ENCODE measurements at regions not wholly inside any gene's neighbourhood (a gene's known extent, or its start where the extent isn't known, plus 50 kb on each side); places are given as distances from the start of the nearest gene placed in this dataset.

DNA sequence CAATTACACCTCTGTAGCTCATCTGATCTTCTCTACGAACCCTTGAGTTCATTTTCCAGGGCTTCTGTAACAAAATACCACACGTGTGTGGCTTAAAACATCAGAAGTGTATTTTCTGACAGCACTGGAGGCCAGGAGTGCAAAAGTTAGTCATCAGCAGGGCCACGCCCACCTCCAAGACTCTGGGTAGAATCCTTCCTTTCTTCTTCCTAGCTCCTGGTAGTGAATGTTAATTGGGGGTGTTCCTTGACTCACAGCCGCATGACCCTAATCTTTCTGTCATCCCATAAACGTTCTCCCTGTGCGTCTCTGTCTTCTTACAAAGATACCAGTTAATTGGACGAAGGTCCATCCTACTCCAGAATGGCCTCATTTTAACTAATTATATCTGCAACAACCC lies 115.0 kb downstream of the TRIML1 start:
- DNase-seq (ENCODE audit: low spot score): no peak
- in situ Hi-C loops (cut with MboI; ENCODE audit: low sequenced_read_pairs, unreplicated experiment): no loop called here

GRCh38 chr4:188262464-188262863 lies 123.2 kb downstream of the TRIML1 start:
- in situ Hi-C loops (cut with MboI; ENCODE audit: low sequenced_read_pairs, unreplicated experiment): no loop called here
- no peak for DNase-seq (ENCODE audit: low spot score)

More for the DNA sequence above, 115.0 kb downstream of the TRIML1 start:
- TF ChIP-seq, protein P1, sequence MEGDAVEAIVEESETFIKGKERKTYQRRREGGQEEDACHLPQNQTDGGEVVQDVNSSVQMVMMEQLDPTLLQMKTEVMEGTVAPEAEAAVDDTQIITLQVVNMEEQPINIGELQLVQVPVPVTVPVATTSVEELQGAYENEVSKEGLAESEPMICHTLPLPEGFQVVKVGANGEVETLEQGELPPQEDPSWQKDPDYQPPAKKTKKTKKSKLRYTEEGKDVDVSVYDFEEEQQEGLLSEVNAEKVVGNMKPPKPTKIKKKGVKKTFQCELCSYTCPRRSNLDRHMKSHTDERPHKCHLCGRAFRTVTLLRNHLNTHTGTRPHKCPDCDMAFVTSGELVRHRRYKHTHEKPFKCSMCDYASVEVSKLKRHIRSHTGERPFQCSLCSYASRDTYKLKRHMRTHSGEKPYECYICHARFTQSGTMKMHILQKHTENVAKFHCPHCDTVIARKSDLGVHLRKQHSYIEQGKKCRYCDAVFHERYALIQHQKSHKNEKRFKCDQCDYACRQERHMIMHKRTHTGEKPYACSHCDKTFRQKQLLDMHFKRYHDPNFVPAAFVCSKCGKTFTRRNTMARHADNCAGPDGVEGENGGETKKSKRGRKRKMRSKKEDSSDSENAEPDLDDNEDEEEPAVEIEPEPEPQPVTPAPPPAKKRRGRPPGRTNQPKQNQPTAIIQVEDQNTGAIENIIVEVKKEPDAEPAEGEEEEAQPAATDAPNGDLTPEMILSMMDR (IDR thresholded peaks at IDR 0.05; ENCODE audit: borderline replicate concordance, control extremely low read depth, extremely low read depth, insufficient read depth, missing control alignments): no peak

GRCh38 chr4:188263321-188263720 lies 124.1 kb downstream of the TRIML1 start:
- in situ Hi-C loops (cut with MboI; ENCODE audit: low sequenced_read_pairs, unreplicated experiment): no loop called here

More at GRCh38 chr4:188262464-188262863, 123.2 kb downstream of the TRIML1 start:
- TF ChIP-seq, protein P1 (IDR thresholded peaks at IDR 0.05; ENCODE audit: borderline replicate concordance, control extremely low read depth, extremely low read depth, insufficient read depth, missing control alignments): no peak

GRCh38 chr4:188266386-188266785 lies 127.1 kb downstream of the TRIML1 start:
- DNase-seq (ENCODE audit: low spot score): no peak
- in situ Hi-C loops (cut with MboI; ENCODE audit: low sequenced_read_pairs, unreplicated experiment): no loop called here
- TF ChIP-seq, protein P1 (IDR thresholded peaks at IDR 0.05; ENCODE audit: borderline replicate concordance, control extremely low read depth, extremely low read depth, insufficient read depth, missing control alignments): no peak

More at GRCh38 chr4:188263321-188263720, 124.1 kb downstream of the TRIML1 start:
- TF ChIP-seq, protein P1 (IDR thresholded peaks at IDR 0.05; ENCODE audit: borderline replicate concordance, control extremely low read depth, extremely low read depth, insufficient read depth, missing control alignments): no peak
- DNase-seq (ENCODE audit: low spot score): no peak

GRCh38 chr4:188268131-188268908 lies 129.1 kb downstream of the TRIML1 start:
- TF ChIP-seq, protein P1 (IDR thresholded peaks at IDR 0.05; ENCODE audit: borderline replicate concordance, control extremely low read depth, extremely low read depth, insufficient read depth, missing control alignments): no peak
- no peak for DNase-seq (ENCODE audit: low spot score)
- in situ Hi-C loops (cut with MboI; ENCODE audit: low sequenced_read_pairs, unreplicated experiment): no loop called here

DNA sequence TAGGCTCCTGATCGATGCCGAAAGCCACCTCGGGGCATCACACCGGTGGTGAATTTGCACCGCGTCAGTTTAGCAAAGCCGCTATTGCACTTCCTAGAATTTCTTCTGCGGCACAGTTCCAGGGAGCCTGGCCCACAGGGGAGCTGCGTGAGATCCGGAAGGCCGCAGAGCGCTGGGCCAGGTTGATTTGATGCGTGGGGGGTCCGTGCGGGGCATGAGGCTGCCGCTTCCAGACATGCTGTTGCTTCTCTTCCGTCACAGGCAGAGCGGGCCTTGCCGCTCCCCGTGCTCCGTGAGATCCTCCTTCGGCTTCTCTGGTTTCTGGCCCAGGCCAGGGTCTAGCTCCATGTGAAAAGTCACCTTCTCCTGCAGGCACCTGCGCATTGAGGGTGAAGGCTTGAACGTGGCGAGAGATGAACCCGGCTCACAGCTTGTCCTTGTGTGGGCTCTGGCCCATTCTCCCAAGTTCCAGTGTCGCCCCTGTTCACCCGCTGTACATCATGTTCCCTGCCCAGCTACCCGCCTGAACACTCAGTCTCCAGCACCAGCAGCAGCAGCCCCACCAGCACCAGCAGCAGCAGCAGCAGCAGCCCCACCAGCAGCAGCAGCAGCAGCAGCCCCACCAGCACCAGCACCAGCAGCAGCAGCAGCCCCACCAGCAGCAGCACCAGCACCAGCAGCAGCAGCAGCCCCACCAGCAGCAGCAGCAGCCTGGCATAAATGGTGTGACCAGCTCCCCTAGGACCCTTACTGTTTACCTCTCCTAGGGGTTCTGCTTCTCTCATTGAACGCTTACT lies 131.2 kb downstream of the TRIML1 start:
- TF ChIP-seq, protein P1 (IDR thresholded peaks at IDR 0.05; ENCODE audit: borderline replicate concordance, control extremely low read depth, extremely low read depth, insufficient read depth, missing control alignments): no peak
- DNase-seq (ENCODE audit: low spot score): no peak
- in situ Hi-C loops (cut with MboI; ENCODE audit: low sequenced_read_pairs, unreplicated experiment): no loop called here
